Keratinocyte (primary cell): ENCODE measurements at regions not wholly inside any gene's neighbourhood (a gene's known extent, or its start where the extent isn't known, plus 50 kb on each side); places are given as distances from the start of the nearest gene placed in this dataset.

ENCODE experiments used
- DNase-seq: peaks from one replicate; pipeline ENCODE4 v3.0.0-alpha.2; 2011; ENCODE audit warnings: low read depth, missing footprints, low spot score
- FAIRE-seq: peaks from 2 replicates; lab custom pipeline; 2011; peaks lifted over from hg19 to GRCh38; lab: Jason Lieb, UNC
- H2AFZ ChIP-seq: 2 replicates; pipeline ENCODE4 v1.6.0; 2012; ENCODE audit warnings: low read length, control low read depth, inconsistent platforms; ENCODE audit not compliant: control insufficient read depth
- H3K27ac ChIP-seq: 2 replicates; pipeline ENCODE4 v1.5.1; 2011; ENCODE audit warnings: low read length; ENCODE audit not compliant: control insufficient read depth, insufficient read depth
- H3K27me3 ChIP-seq: 3 replicates; pipeline ENCODE4 v1.6.0; 2011; ENCODE audit warnings: low read length; ENCODE audit not compliant: control insufficient read depth, insufficient read depth; ENCODE audit errors: extremely low read depth
- H3K36me3 ChIP-seq, 2 experiments: 2 replicates in 1 of 2; 3 replicates in 1 of 2; pipeline ENCODE4 v1.5.1; 2011; ENCODE audit warnings: low read length in 2 of 2, mild to moderate bottlenecking in 1 of 2; ENCODE audit not compliant: control insufficient read depth in 2 of 2, insufficient read depth in 2 of 2; ENCODE audit errors: extremely low read depth in 1 of 2
- H3K4me1 ChIP-seq: 3 replicates; pipeline ENCODE4 v1.5.1; 2011; ENCODE audit warnings: low read length; ENCODE audit not compliant: control insufficient read depth, insufficient read depth; ENCODE audit errors: extremely low read depth
- H3K4me2 ChIP-seq: 3 replicates; pipeline ENCODE4 v1.6.0; 2011; ENCODE audit warnings: low read depth, low read length; ENCODE audit not compliant: control insufficient read depth, insufficient read depth; ENCODE audit errors: extremely low read depth
- H3K4me3 ChIP-seq, 3 experiments: fragments of 200-600 bp in 1 of 3; sonication (generic) in 1 of 3; 2 replicates in 2 of 3; 3 replicates in 1 of 3; pipeline ENCODE4 v1.5.1; 2011 to 2016; ENCODE audit warnings: low read length in 3 of 3, mild to moderate bottlenecking in 3 of 3, control low read depth in 2 of 3, inconsistent platforms in 1 of 3, low read depth in 1 of 3, mixed read lengths in 1 of 3, mixed run types in 1 of 3, moderate library complexity in 1 of 3; ENCODE audit not compliant: control insufficient read depth in 2 of 3, insufficient read depth in 2 of 3; ENCODE audit errors: extremely low read depth in 1 of 3
- H3K79me2 ChIP-seq: 2 replicates; pipeline ENCODE4 v1.6.0; 2012; ENCODE audit warnings: low read length; ENCODE audit not compliant: control insufficient read depth, insufficient read depth
- H3K9ac ChIP-seq: 3 replicates; pipeline ENCODE4 v1.6.0; 2011; ENCODE audit warnings: low read length; ENCODE audit not compliant: control insufficient read depth, insufficient read depth; ENCODE audit errors: extremely low read depth
- H3K9me1 ChIP-seq: 3 replicates; pipeline ENCODE4 v1.6.0; 2011; ENCODE audit warnings: low read length; ENCODE audit not compliant: control insufficient read depth, insufficient read depth; ENCODE audit errors: extremely low read depth
- H3K9me3 ChIP-seq: 2 replicates; pipeline ENCODE4 v1.5.1; 2012; ENCODE audit warnings: low read depth, low read length; ENCODE audit not compliant: control insufficient read depth
- H4K20me1 ChIP-seq: 3 replicates; pipeline ENCODE4 v1.6.0; 2011; ENCODE audit warnings: low read length; ENCODE audit not compliant: control insufficient read depth, insufficient read depth; ENCODE audit errors: extremely low read depth
- EZH2 ChIP-seq: IDR thresholded peaks from one replicate; pipeline ENCODE4 v1.6.1; 2012; ENCODE audit warnings: inconsistent platforms, mild to moderate bottlenecking, low read length, moderate library complexity
- dilution Hi-C: fragments of 300-500 bp; cut with MboI; formaldehyde crosslinking; loops from one replicate; pipeline ENCODE4 v1.7.0; 2020; ENCODE audit warnings: low sequenced_read_pairs; ENCODE audit not compliant: extremely low pct_ligation_motif_present
- TF ChIP-seq, protein P1 (sequence below), 3 experiments: IDR thresholded peaks in 1 of 3; conservative IDR thresholded peaks in 1 of 3; optimal IDR thresholded peaks in 1 of 3; 2 replicates in 2 of 3; 3 replicates in 1 of 3; pipeline versions ENCODE3 to v1.5.1; 2011; ENCODE audit warnings: low read length in 3 of 3, mild to moderate bottlenecking in 3 of 3, moderate library complexity in 2 of 3, control low read depth in 1 of 3, inconsistent platforms in 1 of 3; ENCODE audit not compliant: insufficient read depth in 2 of 3; ENCODE audit errors: extremely low read depth in 1 of 3

- no peak overlapping the region for H2AFZ ChIP-seq
- no peak overlapping the region for H3K4me2 ChIP-seq
- no peaks in the 10 kb centered on the region for H3K79me2 ChIP-seq
- no peaks in the 10 kb centered on the region for H3K27me3 ChIP-seq
- FAIRE-seq (no peak), DNase-seq (no peak)
- no peak overlapping the region for H3K27ac ChIP-seq
- no peak overlapping the region for H3K9ac ChIP-seq
- H3K4me3 ChIP-seq = no peak overlapping the region
- dilution Hi-C loops = no loop called here
- no peak for TF ChIP-seq EZH2
- TF ChIP-seq, protein P1, sequence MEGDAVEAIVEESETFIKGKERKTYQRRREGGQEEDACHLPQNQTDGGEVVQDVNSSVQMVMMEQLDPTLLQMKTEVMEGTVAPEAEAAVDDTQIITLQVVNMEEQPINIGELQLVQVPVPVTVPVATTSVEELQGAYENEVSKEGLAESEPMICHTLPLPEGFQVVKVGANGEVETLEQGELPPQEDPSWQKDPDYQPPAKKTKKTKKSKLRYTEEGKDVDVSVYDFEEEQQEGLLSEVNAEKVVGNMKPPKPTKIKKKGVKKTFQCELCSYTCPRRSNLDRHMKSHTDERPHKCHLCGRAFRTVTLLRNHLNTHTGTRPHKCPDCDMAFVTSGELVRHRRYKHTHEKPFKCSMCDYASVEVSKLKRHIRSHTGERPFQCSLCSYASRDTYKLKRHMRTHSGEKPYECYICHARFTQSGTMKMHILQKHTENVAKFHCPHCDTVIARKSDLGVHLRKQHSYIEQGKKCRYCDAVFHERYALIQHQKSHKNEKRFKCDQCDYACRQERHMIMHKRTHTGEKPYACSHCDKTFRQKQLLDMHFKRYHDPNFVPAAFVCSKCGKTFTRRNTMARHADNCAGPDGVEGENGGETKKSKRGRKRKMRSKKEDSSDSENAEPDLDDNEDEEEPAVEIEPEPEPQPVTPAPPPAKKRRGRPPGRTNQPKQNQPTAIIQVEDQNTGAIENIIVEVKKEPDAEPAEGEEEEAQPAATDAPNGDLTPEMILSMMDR (optimal IDR thresholded peaks at IDR 0.05 in 1 of 3, IDR thresholded peaks at IDR 0.05 in 1 of 3, conservative IDR thresholded peaks at IDR 0.05 in 1 of 3; ENCODE audit: extremely low read depth in 1 of 3, insufficient read depth in 2 of 3, low read length in 3 of 3) = no peak
- peaks cover 3% of the 10 kb centered on the region for H4K20me1 ChIP-seq
- H3K9me3 ChIP-seq = no peaks in the 10 kb centered on the region
- H3K4me1 ChIP-seq = no peaks in the 10 kb centered on the region
- H3K36me3 ChIP-seq = no peaks in the 10 kb centered on the region
- no peaks in the 10 kb centered on the region for H3K9me1 ChIP-seq
These were observed 123.0 kb downstream of the NAV1 start for GRCh38 chr1:201661823-201662359.

DNA sequence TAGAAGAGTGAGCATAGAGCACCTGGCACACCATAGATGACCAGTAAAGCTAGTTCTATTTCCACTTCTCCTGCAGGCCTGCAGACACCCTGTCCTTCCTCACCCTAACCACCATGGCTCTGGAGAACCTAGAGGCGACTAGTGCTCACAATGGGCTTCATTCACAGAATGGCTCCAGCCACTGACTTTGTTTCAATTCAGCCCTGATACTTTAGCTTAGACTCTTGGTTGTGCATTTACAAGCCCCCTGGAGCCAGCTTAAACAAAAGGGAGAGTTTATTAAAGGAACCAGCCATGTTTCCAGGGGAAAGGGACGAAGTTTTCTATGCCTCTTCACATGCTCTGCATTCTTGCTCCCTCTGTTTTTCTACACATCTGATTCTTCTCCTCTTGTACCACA lies 123.7 kb downstream of the NAV1 start:
- TF ChIP-seq, protein P1 (optimal IDR thresholded peaks at IDR 0.05 in 1 of 3, IDR thresholded peaks at IDR 0.05 in 1 of 3, conservative IDR thresholded peaks at IDR 0.05 in 1 of 3; ENCODE audit: extremely low read depth in 1 of 3, insufficient read depth in 2 of 3, low read length in 3 of 3) = no peak
- no peak for TF ChIP-seq EZH2
- DNase-seq = no peak
- Histone ChIP-seq H3K9me3 (no peaks in the 10 kb centered on the region), H3K36me3 (no peaks in the 10 kb centered on the region), H3K9ac (no peak overlapping the region), H2AFZ (no peak overlapping the region), H3K27me3 (no peaks in the 10 kb centered on the region), H4K20me1 (peaks cover 3% of the 10 kb centered on the region), H3K4me3 (no peak overlapping the region), H3K9me1 (no peaks in the 10 kb centered on the region), H3K4me1 (no peaks in the 10 kb centered on the region), H3K4me2 (no peak overlapping the region), H3K27ac (no peak overlapping the region), H3K79me2 (no peaks in the 10 kb centered on the region)
- dilution Hi-C loops = no loop called here
- FAIRE-seq = no peak
